HL-60 (cell line): ENCODE measurements at regions not wholly inside any gene's neighbourhood (a gene's known extent, or its start where the extent isn't known, plus 50 kb on each side); places are given as distances from the start of the nearest gene placed in this dataset.

Experiments used
- GABPA ChIP-seq: IDR thresholded peaks from 2 replicates; pipeline ENCODE4 v1.6.1; 2012; ENCODE audit warnings: low read depth
- POLR2AphosphoS5 ChIP-seq: IDR thresholded peaks from 2 replicates; pipeline ENCODE4 v1.6.1; 2012; ENCODE audit warnings: low read depth
- TF ChIP-seq, protein P1 (sequence below): IDR thresholded peaks from one replicate; pipeline ENCODE4 v1.5.1; 2011; ENCODE audit warnings: low read length, control low read depth, inconsistent platforms; ENCODE audit not compliant: insufficient read depth
- TF ChIP-seq, protein P2 (sequence below): IDR thresholded peaks from 2 replicates; pipeline ENCODE4 v1.6.1; 2012; ENCODE audit warnings: low read depth; ENCODE audit not compliant: insufficient replicate concordance

DNA sequence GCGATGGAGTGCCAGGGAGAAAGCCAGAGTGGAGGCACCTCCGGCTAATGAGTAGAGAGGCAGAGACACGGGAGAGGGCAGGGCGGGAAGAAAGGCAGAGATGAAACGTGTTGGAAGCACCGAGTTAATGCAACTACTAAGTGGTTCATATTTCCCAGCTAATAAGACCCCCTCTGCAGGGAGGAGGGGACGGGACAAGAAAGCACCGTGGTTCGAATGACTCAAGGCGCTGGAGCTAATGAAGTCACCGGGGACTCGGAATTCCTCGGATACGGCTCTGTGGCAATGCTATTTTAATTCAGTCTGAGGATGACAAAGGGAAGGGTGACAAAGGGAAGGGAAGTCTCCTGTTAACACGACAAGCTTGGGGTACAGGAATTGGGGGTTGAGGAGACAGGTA lies 54.5 kb upstream of the RAPGEF1 start:
- TF ChIP-seq, protein P1, sequence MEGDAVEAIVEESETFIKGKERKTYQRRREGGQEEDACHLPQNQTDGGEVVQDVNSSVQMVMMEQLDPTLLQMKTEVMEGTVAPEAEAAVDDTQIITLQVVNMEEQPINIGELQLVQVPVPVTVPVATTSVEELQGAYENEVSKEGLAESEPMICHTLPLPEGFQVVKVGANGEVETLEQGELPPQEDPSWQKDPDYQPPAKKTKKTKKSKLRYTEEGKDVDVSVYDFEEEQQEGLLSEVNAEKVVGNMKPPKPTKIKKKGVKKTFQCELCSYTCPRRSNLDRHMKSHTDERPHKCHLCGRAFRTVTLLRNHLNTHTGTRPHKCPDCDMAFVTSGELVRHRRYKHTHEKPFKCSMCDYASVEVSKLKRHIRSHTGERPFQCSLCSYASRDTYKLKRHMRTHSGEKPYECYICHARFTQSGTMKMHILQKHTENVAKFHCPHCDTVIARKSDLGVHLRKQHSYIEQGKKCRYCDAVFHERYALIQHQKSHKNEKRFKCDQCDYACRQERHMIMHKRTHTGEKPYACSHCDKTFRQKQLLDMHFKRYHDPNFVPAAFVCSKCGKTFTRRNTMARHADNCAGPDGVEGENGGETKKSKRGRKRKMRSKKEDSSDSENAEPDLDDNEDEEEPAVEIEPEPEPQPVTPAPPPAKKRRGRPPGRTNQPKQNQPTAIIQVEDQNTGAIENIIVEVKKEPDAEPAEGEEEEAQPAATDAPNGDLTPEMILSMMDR, result no peak
- TF ChIP-seq GABPA (no peak), POLR2AphosphoS5 (no peak)
- TF ChIP-seq, protein P2, sequence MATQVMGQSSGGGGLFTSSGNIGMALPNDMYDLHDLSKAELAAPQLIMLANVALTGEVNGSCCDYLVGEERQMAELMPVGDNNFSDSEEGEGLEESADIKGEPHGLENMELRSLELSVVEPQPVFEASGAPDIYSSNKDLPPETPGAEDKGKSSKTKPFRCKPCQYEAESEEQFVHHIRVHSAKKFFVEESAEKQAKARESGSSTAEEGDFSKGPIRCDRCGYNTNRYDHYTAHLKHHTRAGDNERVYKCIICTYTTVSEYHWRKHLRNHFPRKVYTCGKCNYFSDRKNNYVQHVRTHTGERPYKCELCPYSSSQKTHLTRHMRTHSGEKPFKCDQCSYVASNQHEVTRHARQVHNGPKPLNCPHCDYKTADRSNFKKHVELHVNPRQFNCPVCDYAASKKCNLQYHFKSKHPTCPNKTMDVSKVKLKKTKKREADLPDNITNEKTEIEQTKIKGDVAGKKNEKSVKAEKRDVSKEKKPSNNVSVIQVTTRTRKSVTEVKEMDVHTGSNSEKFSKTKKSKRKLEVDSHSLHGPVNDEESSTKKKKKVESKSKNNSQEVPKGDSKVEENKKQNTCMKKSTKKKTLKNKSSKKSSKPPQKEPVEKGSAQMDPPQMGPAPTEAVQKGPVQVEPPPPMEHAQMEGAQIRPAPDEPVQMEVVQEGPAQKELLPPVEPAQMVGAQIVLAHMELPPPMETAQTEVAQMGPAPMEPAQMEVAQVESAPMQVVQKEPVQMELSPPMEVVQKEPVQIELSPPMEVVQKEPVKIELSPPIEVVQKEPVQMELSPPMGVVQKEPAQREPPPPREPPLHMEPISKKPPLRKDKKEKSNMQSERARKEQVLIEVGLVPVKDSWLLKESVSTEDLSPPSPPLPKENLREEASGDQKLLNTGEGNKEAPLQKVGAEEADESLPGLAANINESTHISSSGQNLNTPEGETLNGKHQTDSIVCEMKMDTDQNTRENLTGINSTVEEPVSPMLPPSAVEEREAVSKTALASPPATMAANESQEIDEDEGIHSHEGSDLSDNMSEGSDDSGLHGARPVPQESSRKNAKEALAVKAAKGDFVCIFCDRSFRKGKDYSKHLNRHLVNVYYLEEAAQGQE, result no peak
